ENCODE measurements at regions not wholly inside any gene's neighbourhood (a gene's known extent, or its start where the extent isn't known, plus 50 kb on each side); places are given as distances from the start of the nearest gene placed in this dataset.

GRCh38 chr10:90494183-90494582 is 363.7 kb downstream of the HTR7 start:
- no peak for TF ChIP-seq EP300 (IDR thresholded peaks at IDR 0.05)
- no peak for TF ChIP-seq CTCF (IDR thresholded peaks at IDR 0.05)
- TF ChIP-seq POLR2A (IDR thresholded peaks at IDR 0.05) = no peak
